ENCODE measurements at regions not wholly inside any gene's neighbourhood (a gene's known extent, or its start where the extent isn't known, plus 50 kb on each side); places are given as distances from the start of the nearest gene placed in this dataset.

DNA sequence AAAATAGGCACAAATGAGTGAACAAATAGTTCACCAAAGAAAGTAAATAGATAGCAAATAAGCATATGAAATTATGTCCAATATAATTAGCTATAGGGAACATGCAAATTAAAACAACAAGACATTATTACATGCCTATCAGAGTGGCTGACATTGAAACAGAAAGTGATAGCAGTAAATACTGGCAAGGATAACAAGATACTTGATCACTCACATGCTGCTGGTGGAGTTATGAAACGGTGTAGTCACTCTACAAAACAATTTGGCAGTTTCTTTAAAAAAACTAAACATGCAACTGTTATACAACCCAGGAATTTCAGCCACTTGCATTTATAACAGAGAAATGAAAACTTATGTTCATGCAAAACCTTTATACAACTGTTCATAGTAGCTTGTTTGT is 439.2 kb upstream of the ACVR2A start:
- Histone ChIP-seq H3K9me3 (ENCODE audit: control insufficient read depth, low read length) (no peaks in the 10 kb centered on the region), H3K36me3 (ENCODE audit: control insufficient read depth in 1 of 2, insufficient read depth in 2 of 2, low read length in 1 of 2) (no peaks in the 10 kb centered on the region), H3K4me1 (ENCODE audit: control insufficient read depth in 1 of 2, insufficient read depth in 2 of 2, low read length in 2 of 2) (no peaks in the 10 kb centered on the region), H3K27me3 (ENCODE audit: control insufficient read depth in 1 of 2, insufficient read depth in 2 of 2, low read length in 1 of 2) (no peaks in the 10 kb centered on the region), H3K27ac (ENCODE audit: low read depth in 1 of 2, low read length in 2 of 2) (no peak overlapping the region), H3K4me3 (ENCODE audit: low read length in 2 of 2) (no peak overlapping the region)
- ATAC-seq (ENCODE audit: low FRiP score) (no peak), DNase-seq (no peak)
- 26 to 41% methylated on average over 1 of the region's 1 CpG for WGBS, 2 donors
- intact Hi-C loops (cut with DNase I), result no loop called here

- 38 to 39% methylated on average over 2 of the region's 2 CpGs for WGBS, 2 donors
- Histone ChIP-seq H3K27me3 (ENCODE audit: control insufficient read depth in 1 of 2, insufficient read depth in 2 of 2, low read length in 1 of 2) (peaks cover 0 to 2% of the 10 kb centered on the region in 2 donors), H3K4me1 (ENCODE audit: control insufficient read depth in 1 of 2, insufficient read depth in 2 of 2, low read length in 2 of 2) (no peaks in the 10 kb centered on the region), H3K27ac (ENCODE audit: low read depth in 1 of 2, low read length in 2 of 2) (no peak overlapping the region), H3K36me3 (ENCODE audit: control insufficient read depth in 1 of 2, insufficient read depth in 2 of 2, low read length in 1 of 2) (no peaks in the 10 kb centered on the region), H3K9me3 (ENCODE audit: control insufficient read depth, low read length) (no peaks in the 10 kb centered on the region), H3K4me3 (ENCODE audit: low read length in 2 of 2) (no peak overlapping the region)
- DNase-seq (no peak), ATAC-seq (ENCODE audit: low FRiP score) (no peak)
- intact Hi-C loops (cut with DNase I), result no loop called here
Measured at GRCh38 chr2:147398996-147399395, 445.8 kb upstream of the ACVR2A start.

DNA sequence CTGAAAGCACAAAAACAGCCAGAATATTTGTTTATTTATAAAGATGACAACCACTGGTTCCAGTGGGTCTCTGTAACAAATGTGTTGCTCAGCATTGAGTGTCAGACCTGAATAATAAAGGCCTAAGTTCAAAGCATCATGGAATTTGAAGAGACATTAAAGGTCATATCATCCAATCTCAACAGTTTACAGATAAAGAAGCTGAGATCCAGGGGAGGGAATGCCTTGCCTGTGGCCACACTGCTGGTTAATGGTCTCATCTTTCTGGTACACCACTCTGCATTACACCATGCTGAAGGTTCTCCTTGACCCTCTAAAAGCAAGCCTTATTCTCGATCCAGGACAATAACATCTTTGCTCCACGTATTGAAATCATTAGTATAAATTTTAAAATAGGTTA is 446.5 kb upstream of the ACVR2A start:
- Histone ChIP-seq H3K36me3 (ENCODE audit: control insufficient read depth in 1 of 2, insufficient read depth in 2 of 2, low read length in 1 of 2) (no peaks in the 10 kb centered on the region), H3K9me3 (ENCODE audit: control insufficient read depth, low read length) (no peaks in the 10 kb centered on the region), H3K4me3 (ENCODE audit: low read length in 2 of 2) (no peak overlapping the region), H3K27ac (ENCODE audit: low read depth in 1 of 2, low read length in 2 of 2) (no peak overlapping the region), H3K27me3 (ENCODE audit: control insufficient read depth in 1 of 2, insufficient read depth in 2 of 2, low read length in 1 of 2) (peaks cover 0 to 2% of the 10 kb centered on the region in 2 donors), H3K4me1 (ENCODE audit: control insufficient read depth in 1 of 2, insufficient read depth in 2 of 2, low read length in 2 of 2) (no peaks in the 10 kb centered on the region)
- no peak for DNase-seq
- ATAC-seq (ENCODE audit: low FRiP score), result no peak
- intact Hi-C loops (cut with DNase I), result no loop called here
- WGBS, 2 donors, result 77 to 78% methylated on average over 2 of the region's 2 CpGs

GRCh38 chr2:147396890-147397289 is 447.9 kb upstream of the ACVR2A start:
- no peak for ATAC-seq (ENCODE audit: low FRiP score)
- intact Hi-C loops (cut with DNase I), result no loop called here
- Histone ChIP-seq H3K4me1 (ENCODE audit: control insufficient read depth in 1 of 2, insufficient read depth in 2 of 2, low read length in 2 of 2) (no peaks in the 10 kb centered on the region), H3K9me3 (ENCODE audit: control insufficient read depth, low read length) (no peaks in the 10 kb centered on the region), H3K27me3 (ENCODE audit: control insufficient read depth in 1 of 2, insufficient read depth in 2 of 2, low read length in 1 of 2) (peaks cover 0 to 2% of the 10 kb centered on the region in 2 donors), H3K4me3 (ENCODE audit: low read length in 2 of 2) (no peak overlapping the region), H3K36me3 (ENCODE audit: control insufficient read depth in 1 of 2, insufficient read depth in 2 of 2, low read length in 1 of 2) (no peaks in the 10 kb centered on the region), H3K27ac (ENCODE audit: low read depth in 1 of 2, low read length in 2 of 2) (no peak overlapping the region)
- no peak for DNase-seq
- 90 to 91% methylated on average over 3 of the region's 3 CpGs for WGBS, 2 donors

GRCh38 chr2:147394179-147394790 is 450.5 kb upstream of the ACVR2A start:
- H3K4me3 ChIP-seq (ENCODE audit: low read length in 2 of 2), result no peak overlapping the region
- H3K27ac ChIP-seq (ENCODE audit: low read depth in 1 of 2, low read length in 2 of 2), result no peak overlapping the region
- ATAC-seq (ENCODE audit: low FRiP score) (no peak), DNase-seq (no peak)
- intact Hi-C loops (cut with DNase I), result no loop called here
- no peaks in the 10 kb centered on the region for H3K36me3 ChIP-seq (ENCODE audit: control insufficient read depth in 1 of 2, insufficient read depth in 2 of 2, low read length in 1 of 2)
- H3K4me1 ChIP-seq (ENCODE audit: control insufficient read depth in 1 of 2, insufficient read depth in 2 of 2, low read length in 2 of 2), result no peaks in the 10 kb centered on the region
- H3K9me3 ChIP-seq (ENCODE audit: control insufficient read depth, low read length), result no peaks in the 10 kb centered on the region
- H3K27me3 ChIP-seq (ENCODE audit: control insufficient read depth in 1 of 2, insufficient read depth in 2 of 2, low read length in 1 of 2), result peaks cover 0 to 4% of the 10 kb centered on the region in 2 donors

GRCh38 chr2:147392180-147392579 is 452.6 kb upstream of the ACVR2A start:
- intact Hi-C loops (cut with DNase I), result no loop called here
- Histone ChIP-seq H3K36me3 (ENCODE audit: control insufficient read depth in 1 of 2, insufficient read depth in 2 of 2, low read length in 1 of 2) (no peaks in the 10 kb centered on the region), H3K27me3 (ENCODE audit: control insufficient read depth in 1 of 2, insufficient read depth in 2 of 2, low read length in 1 of 2) (peaks cover 0 to 4% of the 10 kb centered on the region in 2 donors), H3K9me3 (ENCODE audit: control insufficient read depth, low read length) (no peaks in the 10 kb centered on the region), H3K27ac (ENCODE audit: low read depth in 1 of 2, low read length in 2 of 2) (no peak overlapping the region), H3K4me3 (ENCODE audit: low read length in 2 of 2) (no peak overlapping the region), H3K4me1 (ENCODE audit: control insufficient read depth in 1 of 2, insufficient read depth in 2 of 2, low read length in 2 of 2) (no peaks in the 10 kb centered on the region)
- WGBS, 2 donors, result 79 to 80% methylated on average over 3 of the region's 3 CpGs
- ATAC-seq (ENCODE audit: low FRiP score) (no peak), DNase-seq (no peak)

- no peak overlapping the region for H3K27ac ChIP-seq (ENCODE audit: low read depth in 1 of 2, low read length in 2 of 2)
- H3K4me1 ChIP-seq (ENCODE audit: control insufficient read depth in 1 of 2, insufficient read depth in 2 of 2, low read length in 2 of 2), result no peaks in the 10 kb centered on the region
- DNase-seq, result no peak
- H3K4me3 ChIP-seq (ENCODE audit: low read length in 2 of 2), result no peak overlapping the region
- intact Hi-C loops (cut with DNase I), result no loop called here
- peaks cover 0 to 2% of the 10 kb centered on the region in 2 donors for H3K27me3 ChIP-seq (ENCODE audit: control insufficient read depth in 1 of 2, insufficient read depth in 2 of 2, low read length in 1 of 2)
- no peak for ATAC-seq (ENCODE audit: low FRiP score)
- no peaks in the 10 kb centered on the region for H3K36me3 ChIP-seq (ENCODE audit: control insufficient read depth in 1 of 2, insufficient read depth in 2 of 2, low read length in 1 of 2)
- H3K9me3 ChIP-seq (ENCODE audit: control insufficient read depth, low read length), result no peaks in the 10 kb centered on the region
- 37 to 49% methylated on average over 3 of the region's 3 CpGs for WGBS, 2 donors
Measured at GRCh38 chr2:147390475-147390874, 454.4 kb upstream of the ACVR2A start.

DNA sequence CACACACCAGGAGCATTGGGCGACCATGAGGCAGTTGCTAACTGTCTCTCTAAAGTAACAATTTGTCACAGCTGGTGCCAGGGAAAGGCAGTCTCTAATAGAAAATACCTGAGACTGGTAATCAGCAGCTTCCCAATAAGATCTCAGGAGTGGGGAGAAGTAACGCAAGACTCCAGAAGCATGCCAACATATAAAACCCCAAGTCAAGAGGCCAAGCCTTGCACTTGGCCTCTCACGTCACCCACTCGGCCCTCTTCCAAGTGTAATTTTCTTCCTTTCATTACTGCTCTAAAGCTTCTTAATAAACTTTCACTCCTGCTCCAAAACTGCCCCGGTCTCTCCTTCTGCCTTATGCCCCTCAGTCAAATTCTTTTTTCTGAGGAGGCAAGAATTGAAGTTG is 455.6 kb upstream of the ACVR2A start:
- no peak for ATAC-seq (ENCODE audit: low FRiP score)
- no peak for DNase-seq
- Histone ChIP-seq H3K9me3 (ENCODE audit: control insufficient read depth, low read length) (no peaks in the 10 kb centered on the region), H3K36me3 (ENCODE audit: control insufficient read depth in 1 of 2, insufficient read depth in 2 of 2, low read length in 1 of 2) (no peaks in the 10 kb centered on the region), H3K4me1 (ENCODE audit: control insufficient read depth in 1 of 2, insufficient read depth in 2 of 2, low read length in 2 of 2) (no peaks in the 10 kb centered on the region), H3K4me3 (ENCODE audit: low read length in 2 of 2) (no peak overlapping the region), H3K27ac (ENCODE audit: low read depth in 1 of 2, low read length in 2 of 2) (no peak overlapping the region), H3K27me3 (ENCODE audit: control insufficient read depth in 1 of 2, insufficient read depth in 2 of 2, low read length in 1 of 2) (peaks cover 0 to 2% of the 10 kb centered on the region in 2 donors)
- 78 to 81% methylated on average over 5 of the region's 5 CpGs for WGBS, 2 donors
- intact Hi-C loops (cut with DNase I), result no loop called here

DNA sequence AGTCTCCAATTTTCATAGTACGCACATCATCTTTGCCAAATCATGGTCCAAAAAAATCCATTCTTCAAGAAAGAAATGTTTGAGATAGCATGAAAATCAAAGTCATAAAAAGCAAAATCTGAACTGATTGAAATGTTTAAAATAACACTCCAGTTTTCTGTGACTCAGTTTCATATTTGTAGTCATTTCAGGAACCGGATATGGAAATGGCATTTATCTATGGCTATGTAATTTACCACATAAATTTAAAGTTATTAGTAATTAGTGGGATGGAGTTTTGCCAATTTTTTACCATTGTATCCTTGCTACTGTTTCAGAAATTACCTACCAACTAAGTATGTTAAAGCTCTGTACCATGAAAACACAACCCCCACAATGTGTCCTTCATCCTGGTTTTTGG is 456.6 kb upstream of the ACVR2A start:
- Histone ChIP-seq H3K4me1 (ENCODE audit: control insufficient read depth in 1 of 2, insufficient read depth in 2 of 2, low read length in 2 of 2) (no peaks in the 10 kb centered on the region), H3K27me3 (ENCODE audit: control insufficient read depth in 1 of 2, insufficient read depth in 2 of 2, low read length in 1 of 2) (peaks cover 0 to 2% of the 10 kb centered on the region in 2 donors), H3K9me3 (ENCODE audit: control insufficient read depth, low read length) (no peaks in the 10 kb centered on the region), H3K36me3 (ENCODE audit: control insufficient read depth in 1 of 2, insufficient read depth in 2 of 2, low read length in 1 of 2) (no peaks in the 10 kb centered on the region), H3K27ac (ENCODE audit: low read depth in 1 of 2, low read length in 2 of 2) (no peak overlapping the region), H3K4me3 (ENCODE audit: low read length in 2 of 2) (no peak overlapping the region)
- intact Hi-C loops (cut with DNase I), result no loop called here
- WGBS, 2 donors, result 74 to 75% methylated on average over 2 of the region's 2 CpGs
- DNase-seq (no peak), ATAC-seq (ENCODE audit: low FRiP score) (no peak)
